HG03280 (cell line): ENCODE measurements at regions not wholly inside any gene's neighbourhood (a gene's known extent, or its start where the extent isn't known, plus 50 kb on each side); places are given as distances from the start of the nearest gene placed in this dataset.
"Not testable (repeated sequence)": the region's sequence is repeated elsewhere in the genome, so short reads cannot be mapped to it uniquely, and the experiment has no call there.

Experiments
- ATAC-seq: cut with Tn5 transposase; IDR thresholded peaks from one replicate; pipeline ENCODE4 v1.9.1; 2021; ENCODE audit warnings: mild to moderate bottlenecking, moderate library complexity; ENCODE audit not compliant: unreplicated experiment

DNA sequence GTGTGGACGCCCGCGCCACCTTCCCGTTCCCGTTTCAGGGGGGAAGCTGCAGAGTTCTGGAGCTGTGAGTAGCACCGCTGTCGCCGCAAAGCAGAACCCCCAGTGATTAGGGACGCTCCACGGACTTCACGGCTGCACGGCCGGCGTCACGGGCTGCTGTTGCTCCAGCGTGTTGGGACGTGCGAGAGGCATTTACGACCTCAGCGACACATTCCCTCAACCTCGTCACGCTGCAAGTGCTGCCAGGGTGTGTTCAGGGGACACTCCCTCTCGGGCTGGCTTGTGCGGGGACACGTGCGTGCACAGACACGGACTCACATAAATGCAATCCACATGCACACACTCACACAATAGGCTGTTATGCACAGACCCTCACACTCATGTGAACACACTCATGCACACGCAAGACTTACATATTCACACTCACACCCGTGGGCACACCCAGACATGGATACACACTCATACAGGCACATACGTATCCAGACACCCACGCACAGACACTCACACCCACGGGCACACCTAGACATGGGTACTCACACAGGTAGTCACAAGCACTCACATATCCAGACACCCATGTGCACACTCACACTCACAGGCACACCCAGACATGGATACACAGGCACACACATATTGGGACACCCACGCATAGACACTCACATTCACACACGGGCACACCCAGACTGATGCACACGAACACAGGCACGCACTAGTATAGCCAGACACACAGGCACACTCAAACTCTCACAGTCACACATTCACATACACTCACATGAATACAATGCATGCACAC lies 198.0 kb upstream of the ZNF469 start:
- ATAC-seq = not testable (repeated sequence)

DNA sequence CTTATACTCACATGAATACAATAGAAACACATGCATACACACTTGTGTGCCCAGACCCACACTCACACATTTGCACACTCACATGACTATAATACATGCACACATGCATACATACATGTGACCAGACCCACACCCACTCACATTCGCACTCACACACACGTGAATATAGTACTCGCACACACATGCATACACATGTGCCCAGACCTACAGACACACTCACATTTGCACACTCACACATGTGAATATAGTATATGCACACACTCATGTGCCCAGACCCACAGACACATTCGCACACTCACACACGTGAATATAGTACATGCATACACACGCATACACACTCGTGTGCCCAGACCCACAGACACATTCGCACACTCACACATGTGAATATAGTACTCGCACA lies 197.4 kb upstream of the ZNF469 start:
- not testable (repeated sequence) for ATAC-seq

GRCh38 chr16:88185976-88186888 lies 196.5 kb upstream of the ZNF469 start:
- not testable (repeated sequence) for ATAC-seq

DNA sequence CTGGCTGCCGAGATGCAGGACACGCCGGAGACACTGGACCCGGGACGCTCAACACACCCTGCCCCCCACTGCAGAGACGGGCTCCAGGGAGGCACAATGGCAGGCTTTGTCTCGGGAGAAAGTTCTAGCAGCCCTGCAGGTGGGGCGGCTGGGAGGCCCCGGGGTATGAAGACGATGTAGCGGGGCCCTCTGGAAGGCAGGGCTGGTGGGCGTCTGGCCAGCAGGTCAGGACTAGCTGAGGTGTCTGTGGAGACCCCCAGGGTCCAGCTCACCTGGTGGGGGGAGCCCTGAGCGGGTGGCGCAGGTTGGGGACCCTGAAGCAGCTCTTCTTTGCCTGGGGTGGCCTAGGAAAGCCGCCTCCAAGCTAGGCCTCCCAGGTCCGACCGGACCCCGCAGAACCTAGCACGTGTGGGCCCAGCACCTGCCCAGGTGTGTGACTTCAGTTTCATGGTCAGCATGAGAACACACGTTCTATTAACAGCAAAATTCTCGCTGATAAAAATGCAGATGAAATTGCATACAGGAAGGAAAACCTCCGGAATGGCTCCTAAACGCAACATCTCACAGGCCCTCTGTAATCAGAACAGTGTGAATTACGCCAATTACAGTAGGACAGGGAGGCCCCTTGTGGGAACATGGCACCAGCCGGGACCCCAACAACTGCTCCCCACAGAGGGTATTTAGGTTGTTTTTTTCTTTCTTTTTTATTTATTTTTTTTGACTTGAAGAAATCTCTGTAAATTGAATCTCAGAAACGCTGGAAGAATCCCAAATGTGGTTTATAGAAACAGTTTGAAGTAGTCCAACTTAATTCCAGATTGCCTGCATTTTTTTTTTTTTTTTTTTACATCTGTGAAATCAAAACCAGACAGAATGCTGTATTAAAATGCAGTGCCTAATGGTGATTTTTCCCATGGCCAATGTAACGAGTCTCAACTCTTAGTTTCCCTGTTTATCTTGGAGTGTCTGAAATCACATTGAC lies 195.6 kb upstream of the ZNF469 start:
- ATAC-seq = not testable (repeated sequence)

GRCh38 chr16:88188171-88188895 lies 194.4 kb upstream of the ZNF469 start:
- ATAC-seq = not testable (repeated sequence)

DNA sequence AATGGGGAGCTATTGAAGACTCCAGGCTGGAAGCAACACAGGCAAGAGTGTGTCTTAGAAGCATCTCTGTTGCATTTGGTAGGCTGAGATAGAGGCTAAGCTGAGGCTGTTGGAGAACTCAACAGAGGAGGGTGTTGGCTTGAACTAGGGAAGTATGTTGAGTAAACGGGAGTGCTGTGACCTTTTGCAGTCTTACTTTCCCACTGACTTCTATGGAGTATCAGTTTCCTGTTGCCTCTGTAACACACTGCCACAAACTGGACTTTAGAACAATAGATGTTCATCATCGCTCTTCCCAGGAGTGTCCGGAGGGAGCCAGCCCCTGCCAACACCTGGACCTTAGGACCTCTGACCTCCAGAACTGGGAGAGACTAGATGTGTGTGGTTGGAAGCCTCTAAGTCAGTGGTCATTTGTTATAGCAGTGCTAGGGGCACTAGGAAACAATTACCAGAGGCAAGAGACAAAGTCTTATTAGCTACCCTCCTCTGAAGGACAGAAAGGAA lies 192.1 kb upstream of the ZNF469 start:
- not testable (repeated sequence) for ATAC-seq

- ATAC-seq = not testable (repeated sequence)
These were observed 191.6 kb upstream of the ZNF469 start for GRCh38 chr16:88191168-88191567.

DNA sequence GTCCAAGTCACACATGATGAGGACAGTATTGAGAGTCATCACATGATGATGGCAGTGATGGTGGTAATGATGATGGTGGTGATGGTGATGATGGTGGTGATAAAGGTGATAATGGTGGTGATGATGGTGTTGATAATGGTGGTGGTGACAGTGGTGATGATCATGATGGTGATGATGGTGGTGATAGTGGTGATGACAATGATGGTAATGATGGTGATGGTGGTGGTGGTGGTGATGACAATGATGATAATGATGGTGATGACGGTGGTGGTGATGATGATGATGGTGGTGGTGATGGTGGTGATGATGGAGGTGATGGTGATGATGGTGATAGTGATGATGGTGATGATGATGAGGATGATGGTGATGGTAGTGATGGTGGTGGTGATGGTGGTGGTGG lies 190.2 kb upstream of the ZNF469 start:
- no peak for ATAC-seq

GRCh38 chr16:88193706-88194396 lies 188.9 kb upstream of the ZNF469 start:
- not testable (repeated sequence) for ATAC-seq

DNA sequence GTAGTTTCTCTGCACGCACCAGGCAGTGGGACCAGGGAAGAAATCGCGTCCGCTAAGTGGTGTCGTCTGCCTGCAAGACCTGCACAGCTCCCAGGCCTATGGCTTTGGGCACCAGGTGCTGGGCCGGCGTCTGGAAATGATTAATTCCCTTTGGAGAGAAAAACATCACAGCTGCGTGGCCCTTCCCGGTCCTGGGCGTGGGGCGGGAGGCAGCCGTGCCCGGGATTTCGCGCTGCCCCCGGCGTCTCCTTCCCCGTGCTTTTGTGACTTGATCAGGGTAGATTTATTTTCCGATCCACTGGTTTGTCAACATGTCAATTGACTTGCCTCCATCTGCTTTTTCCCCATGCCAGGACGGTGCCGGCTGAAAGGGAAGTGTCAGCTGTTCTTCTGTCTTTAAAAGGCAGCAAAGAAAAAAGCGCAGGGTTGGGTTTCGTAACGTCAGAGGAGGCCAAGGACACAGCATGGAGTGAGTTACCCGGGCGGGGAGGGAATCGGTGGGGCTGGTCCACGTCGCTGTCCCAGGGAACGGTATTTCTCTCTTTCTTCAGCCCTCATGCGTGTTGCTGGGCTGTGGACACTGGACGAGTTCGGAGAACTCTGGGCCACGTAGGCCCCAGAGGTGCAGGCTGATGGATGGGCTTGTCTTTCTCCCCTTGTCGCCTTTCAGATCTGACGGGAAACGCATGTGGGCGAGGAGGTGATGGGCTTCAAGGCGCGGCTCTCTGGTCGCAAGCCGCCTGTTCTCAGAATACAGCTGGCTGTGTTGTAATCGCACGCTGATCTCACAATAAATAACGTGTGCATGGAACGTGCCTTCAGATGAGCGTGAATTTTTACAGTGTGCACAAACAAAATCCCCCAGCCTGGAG lies 188.1 kb upstream of the ZNF469 start:
- no peak for ATAC-seq

DNA sequence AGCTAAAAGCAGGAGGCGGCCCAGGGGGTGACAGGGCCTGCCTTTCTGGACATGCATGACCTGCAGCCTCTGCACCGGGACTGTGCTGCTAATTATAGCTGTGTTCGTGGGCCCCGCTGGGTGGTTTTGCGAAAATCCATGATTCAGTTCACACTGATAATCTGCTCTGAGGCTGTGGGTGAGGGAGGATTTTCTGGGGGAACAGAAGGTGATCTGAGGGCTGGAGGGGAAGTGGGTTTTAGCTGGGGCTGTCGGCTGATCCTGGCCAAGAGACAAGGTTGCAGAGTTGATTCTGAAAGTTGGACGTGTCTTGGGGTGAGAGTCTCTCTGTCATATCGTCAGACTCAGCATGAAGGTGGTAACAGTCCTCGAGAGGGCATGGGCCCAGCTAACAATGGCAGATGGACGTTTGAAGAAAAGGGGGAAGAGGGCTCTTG lies 187.5 kb upstream of the ZNF469 start:
- ATAC-seq = no peak

GRCh38 chr16:88195911-88196465 lies 186.8 kb upstream of the ZNF469 start:
- ATAC-seq = no peak

DNA sequence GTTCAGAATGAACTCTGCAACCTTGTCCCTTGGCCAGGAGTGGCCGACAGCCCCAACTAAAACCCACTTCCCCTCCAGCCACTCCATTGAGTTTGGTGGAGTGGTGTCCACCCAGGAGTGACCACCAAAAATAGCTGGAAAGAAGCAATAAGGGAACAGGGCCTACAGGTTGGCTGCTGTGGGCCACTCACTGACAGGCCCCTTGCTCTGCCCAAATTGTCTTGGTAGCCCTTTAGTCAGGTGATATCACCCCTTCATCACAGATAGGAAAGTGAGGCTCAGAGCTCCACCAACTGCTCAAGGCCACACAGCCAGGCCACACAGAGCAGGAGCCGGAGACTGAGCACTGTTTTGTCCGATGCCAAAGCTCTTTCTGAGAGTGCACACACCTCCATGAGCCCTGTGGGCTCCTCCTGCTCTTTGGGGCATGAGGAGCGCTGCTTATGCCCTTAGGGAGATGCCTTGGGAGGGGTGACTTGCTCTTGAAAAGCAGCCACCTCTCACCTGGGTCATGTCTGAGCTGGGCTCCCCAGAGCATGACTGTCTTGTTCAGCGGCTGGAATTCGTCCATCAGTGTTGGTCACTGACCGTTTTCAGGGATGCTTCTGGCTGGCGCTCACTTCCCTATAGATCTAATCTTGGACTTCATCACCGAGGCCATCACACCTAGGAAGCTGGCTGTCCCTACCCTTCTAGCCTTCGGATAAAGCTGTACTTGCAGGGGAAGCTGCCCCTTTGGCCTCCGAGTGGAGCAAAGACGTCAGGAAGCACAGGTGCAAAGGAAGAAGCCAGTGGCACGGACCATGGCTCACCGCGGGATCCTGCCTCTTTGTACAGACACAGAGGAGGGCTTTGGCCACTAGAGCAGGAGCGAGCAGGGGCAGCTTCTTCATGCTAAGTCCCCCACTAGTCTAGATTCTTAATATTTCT lies 186.0 kb upstream of the ZNF469 start:
- no peak for ATAC-seq

- no peak for ATAC-seq
These were observed 185.0 kb upstream of the ZNF469 start for GRCh38 chr16:88197481-88198456.

DNA sequence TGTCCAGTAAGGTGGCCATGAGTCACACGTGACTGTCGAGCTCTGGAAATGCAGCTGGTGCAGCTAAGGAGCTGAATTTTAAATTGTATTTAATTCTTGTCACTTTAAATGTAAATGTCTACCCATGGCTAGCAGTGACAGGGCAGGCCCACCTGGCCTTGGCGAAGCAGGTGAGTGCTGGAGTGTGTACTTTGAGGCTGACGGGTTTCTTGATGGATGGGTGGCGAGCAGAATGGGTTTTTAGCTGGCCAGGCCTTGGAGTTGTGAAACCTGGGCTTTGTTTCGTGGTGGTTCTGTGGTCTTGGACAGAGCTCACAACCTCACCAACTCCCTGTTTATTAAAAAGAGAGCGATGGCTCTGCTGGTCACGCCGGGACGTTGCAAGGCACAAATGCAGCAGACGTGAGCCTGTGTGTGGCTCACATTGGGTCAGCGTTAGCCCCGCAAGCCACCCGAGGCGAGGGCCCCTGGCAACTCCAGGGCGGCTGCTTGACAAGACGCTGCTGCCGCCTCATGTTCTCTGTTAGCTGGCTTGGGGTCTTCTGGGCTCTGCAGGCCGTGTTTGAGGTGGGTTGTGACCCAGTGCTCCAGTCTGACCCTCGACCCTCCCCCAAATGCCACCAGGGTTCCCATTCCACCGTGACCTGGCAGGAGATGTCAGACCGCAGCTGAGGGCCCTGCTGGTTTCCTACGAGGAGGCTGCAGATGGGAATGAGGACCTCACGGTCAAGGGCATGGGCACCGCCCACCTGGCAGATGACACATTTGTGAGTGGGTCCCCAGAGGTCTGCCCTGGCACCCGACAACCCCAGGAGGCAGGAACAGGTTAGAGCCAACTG lies 184.1 kb upstream of the ZNF469 start:
- not testable (repeated sequence) for ATAC-seq
